ENCODE measurements at regions not wholly inside any gene's neighbourhood (a gene's known extent, or its start where the extent isn't known, plus 50 kb on each side); places are given as distances from the start of the nearest gene placed in this dataset.

DNA sequence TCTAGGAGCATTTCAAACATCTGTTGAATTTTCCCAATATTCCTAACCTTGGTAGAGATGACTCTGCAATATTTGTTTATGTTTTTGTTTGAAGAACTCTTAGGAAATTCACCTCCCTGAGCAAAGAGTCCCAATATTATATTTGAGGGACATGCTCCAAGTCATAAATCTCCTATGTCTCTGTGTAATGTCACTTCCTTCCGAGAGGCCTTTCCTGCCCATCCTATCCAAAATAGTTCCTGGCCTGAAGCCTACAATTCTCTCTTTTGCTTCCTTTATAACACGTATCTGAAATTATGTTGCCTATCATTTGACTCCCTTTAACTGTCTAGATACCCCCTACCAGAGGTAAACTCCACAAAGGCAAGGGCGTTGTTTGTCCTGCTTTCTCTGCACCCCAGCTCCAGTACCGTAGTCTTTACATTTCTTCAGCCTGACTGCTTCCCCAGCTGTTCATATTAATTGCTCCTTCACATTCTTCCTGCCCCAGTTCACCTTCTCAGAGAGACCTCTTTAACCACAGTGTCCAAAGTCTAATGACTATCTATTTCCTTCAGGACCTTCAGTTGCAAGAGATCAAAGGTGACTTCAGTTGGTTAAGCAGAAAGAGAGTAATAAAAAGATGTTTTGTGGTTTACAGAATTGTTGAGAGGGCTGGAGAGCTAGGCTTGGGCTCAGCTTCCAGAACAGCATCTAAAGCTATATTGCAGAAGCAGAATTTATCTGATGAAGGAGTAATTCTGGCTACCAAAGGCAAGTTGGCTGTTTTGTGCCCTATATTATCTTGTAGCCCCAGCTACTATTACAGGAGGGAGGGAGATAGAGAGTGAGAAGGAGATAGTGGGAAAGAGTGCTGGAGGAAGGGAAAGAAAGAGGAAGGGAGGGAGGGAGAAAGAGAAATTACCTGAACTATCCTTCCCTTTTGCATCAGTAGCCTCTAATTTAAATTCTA is 109.3 kb upstream of the TMEM161B start:
- no peaks in the 10 kb centered on the region for H3K36me3 ChIP-seq (ENCODE audit: insufficient read depth, low read depth, low read length)
- no peak overlapping the region for H3K27ac ChIP-seq (ENCODE audit: low read length)
- H3K27me3 ChIP-seq (ENCODE audit: insufficient read depth, low read length): no peaks in the 10 kb centered on the region

GRCh38 chr5:88377240-88377639 is 108.6 kb upstream of the TMEM161B start:
- H3K36me3 ChIP-seq (ENCODE audit: insufficient read depth, low read depth, low read length): no peaks in the 10 kb centered on the region
- H3K9ac ChIP-seq (ENCODE audit: low read depth, low read length): no peak overlapping the region
- no peak overlapping the region for H3K27ac ChIP-seq (ENCODE audit: low read length)
- no peaks in the 10 kb centered on the region for H3K4me1 ChIP-seq (ENCODE audit: insufficient read depth, low read length)
- H3K9me3 ChIP-seq (ENCODE audit: insufficient read depth, low read depth, low read length): no peaks in the 10 kb centered on the region
- H3K27me3 ChIP-seq (ENCODE audit: insufficient read depth, low read length): no peaks in the 10 kb centered on the region
- H3K4me3 ChIP-seq (ENCODE audit: low read length): no peak overlapping the region

More for the DNA sequence above, 109.3 kb upstream of the TMEM161B start:
- Histone ChIP-seq H3K4me3 (ENCODE audit: low read length) (no peak overlapping the region), H3K4me1 (ENCODE audit: insufficient read depth, low read length) (no peaks in the 10 kb centered on the region), H3K9ac (ENCODE audit: low read depth, low read length) (no peak overlapping the region), H3K9me3 (ENCODE audit: insufficient read depth, low read depth, low read length) (no peaks in the 10 kb centered on the region)

DNA sequence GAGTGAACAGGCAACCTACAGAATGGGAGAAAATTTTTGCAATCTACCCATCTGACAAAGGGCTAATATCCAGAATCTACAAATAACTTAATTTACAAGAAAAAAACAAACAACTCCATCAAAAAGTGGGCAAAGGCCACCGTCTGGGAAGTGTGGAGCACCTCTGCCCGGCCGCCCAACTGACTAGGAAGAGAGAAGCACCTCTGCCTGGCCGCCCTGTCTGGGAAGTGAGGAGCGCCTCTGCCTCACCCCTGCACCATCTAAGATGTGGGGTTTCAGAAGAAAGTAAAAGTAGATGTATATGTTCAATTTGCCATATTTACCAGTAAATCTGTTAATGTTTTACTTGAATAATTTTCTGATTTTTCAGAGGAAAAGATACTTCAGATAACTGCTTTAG is 108.1 kb upstream of the TMEM161B start:
- no peaks in the 10 kb centered on the region for H3K27me3 ChIP-seq (ENCODE audit: insufficient read depth, low read length)
- no peak overlapping the region for H3K9ac ChIP-seq (ENCODE audit: low read depth, low read length)
- H3K4me1 ChIP-seq (ENCODE audit: insufficient read depth, low read length): no peaks in the 10 kb centered on the region
- H3K9me3 ChIP-seq (ENCODE audit: insufficient read depth, low read depth, low read length): no peaks in the 10 kb centered on the region
- no peak overlapping the region for H3K27ac ChIP-seq (ENCODE audit: low read length)
- H3K36me3 ChIP-seq (ENCODE audit: insufficient read depth, low read depth, low read length): no peaks in the 10 kb centered on the region
- H3K4me3 ChIP-seq (ENCODE audit: low read length): no peak overlapping the region

GRCh38 chr5:88374391-88374790 is 105.7 kb upstream of the TMEM161B start:
- Histone ChIP-seq H3K9ac (ENCODE audit: low read depth, low read length) (no peak overlapping the region), H3K9me3 (ENCODE audit: insufficient read depth, low read depth, low read length) (no peaks in the 10 kb centered on the region), H3K4me1 (ENCODE audit: insufficient read depth, low read length) (no peaks in the 10 kb centered on the region), H3K27ac (ENCODE audit: low read length) (no peak overlapping the region), H3K36me3 (ENCODE audit: insufficient read depth, low read depth, low read length) (no peaks in the 10 kb centered on the region), H3K4me3 (ENCODE audit: low read length) (no peak overlapping the region), H3K27me3 (ENCODE audit: insufficient read depth, low read length) (no peaks in the 10 kb centered on the region)

DNA sequence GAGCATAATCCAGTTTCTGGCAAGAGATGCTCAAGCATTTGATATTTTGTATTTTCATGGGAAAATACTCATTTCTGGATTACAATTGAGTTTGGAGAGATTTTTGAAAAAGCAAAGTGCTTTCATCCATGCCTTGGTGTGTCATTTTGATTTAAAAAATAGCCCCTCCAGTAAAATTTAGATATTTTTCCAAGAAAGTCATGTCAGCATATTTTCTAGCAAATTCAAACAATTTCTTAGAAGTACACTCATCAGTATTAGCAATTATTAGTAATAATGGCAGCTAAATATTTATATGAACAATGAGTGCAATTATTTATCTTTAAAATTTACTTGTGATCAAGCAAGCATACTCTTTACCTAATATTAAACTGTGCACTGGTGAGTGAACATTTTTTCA is 102.2 kb upstream of the TMEM161B start:
- Histone ChIP-seq H3K27me3 (ENCODE audit: insufficient read depth, low read length) (no peaks in the 10 kb centered on the region), H3K9ac (ENCODE audit: low read depth, low read length) (no peak overlapping the region), H3K4me1 (ENCODE audit: insufficient read depth, low read length) (no peaks in the 10 kb centered on the region), H3K36me3 (ENCODE audit: insufficient read depth, low read depth, low read length) (no peaks in the 10 kb centered on the region), H3K9me3 (ENCODE audit: insufficient read depth, low read depth, low read length) (no peaks in the 10 kb centered on the region), H3K27ac (ENCODE audit: low read length) (no peak overlapping the region), H3K4me3 (ENCODE audit: low read length) (no peak overlapping the region)

DNA sequence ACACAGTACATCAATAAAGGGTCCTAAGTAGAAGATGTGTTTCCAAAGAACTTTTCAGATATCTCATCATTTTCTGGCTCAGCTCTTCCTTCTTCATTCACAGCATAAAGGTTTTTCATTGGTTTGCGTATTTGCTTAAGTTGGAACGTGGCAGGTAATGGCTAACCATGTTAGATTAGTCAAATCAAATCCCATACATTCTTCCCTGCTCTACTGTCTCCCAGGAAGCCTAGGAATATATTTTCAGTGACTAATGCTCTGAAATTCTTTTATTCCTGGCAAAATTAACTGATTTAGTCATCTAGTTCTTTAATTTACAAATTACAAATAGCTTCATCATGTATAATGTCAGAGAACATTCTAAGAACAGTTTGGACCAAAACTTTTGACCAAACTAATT is 99.6 kb upstream of the TMEM161B start:
- H3K27ac ChIP-seq (ENCODE audit: low read length): no peak overlapping the region
- no peak overlapping the region for H3K9ac ChIP-seq (ENCODE audit: low read depth, low read length)
- no peaks in the 10 kb centered on the region for H3K27me3 ChIP-seq (ENCODE audit: insufficient read depth, low read length)
- no peak overlapping the region for H3K4me3 ChIP-seq (ENCODE audit: low read length)
- peaks cover 9% of the 10 kb centered on the region for H3K4me1 ChIP-seq (ENCODE audit: insufficient read depth, low read length)
- no peaks in the 10 kb centered on the region for H3K36me3 ChIP-seq (ENCODE audit: insufficient read depth, low read depth, low read length)
- no peaks in the 10 kb centered on the region for H3K9me3 ChIP-seq (ENCODE audit: insufficient read depth, low read depth, low read length)

- H3K27ac ChIP-seq (ENCODE audit: low read length): no peak overlapping the region
- H3K4me3 ChIP-seq (ENCODE audit: low read length): no peak overlapping the region
- H3K27me3 ChIP-seq (ENCODE audit: insufficient read depth, low read length): no peaks in the 10 kb centered on the region
- no peak overlapping the region for H3K9ac ChIP-seq (ENCODE audit: low read depth, low read length)
- no peaks in the 10 kb centered on the region for H3K9me3 ChIP-seq (ENCODE audit: insufficient read depth, low read depth, low read length)
- no peaks in the 10 kb centered on the region for H3K36me3 ChIP-seq (ENCODE audit: insufficient read depth, low read depth, low read length)
- peaks cover 9% of the 10 kb centered on the region for H3K4me1 ChIP-seq (ENCODE audit: insufficient read depth, low read length)
Observed at GRCh38 chr5:88364991-88365390, 96.3 kb upstream of the TMEM161B start.

GRCh38 chr5:88355490-88356050 is 86.9 kb upstream of the TMEM161B start:
- Histone ChIP-seq H3K9me3 (ENCODE audit: insufficient read depth, low read depth, low read length) (no peaks in the 10 kb centered on the region), H3K9ac (ENCODE audit: low read depth, low read length) (no peak overlapping the region), H3K36me3 (ENCODE audit: insufficient read depth, low read depth, low read length) (no peaks in the 10 kb centered on the region), H3K27ac (ENCODE audit: low read length) (no peak overlapping the region), H3K4me1 (ENCODE audit: insufficient read depth, low read length) (no peaks in the 10 kb centered on the region), H3K27me3 (ENCODE audit: insufficient read depth, low read length) (no peaks in the 10 kb centered on the region), H3K4me3 (ENCODE audit: low read length) (no peak overlapping the region)

DNA sequence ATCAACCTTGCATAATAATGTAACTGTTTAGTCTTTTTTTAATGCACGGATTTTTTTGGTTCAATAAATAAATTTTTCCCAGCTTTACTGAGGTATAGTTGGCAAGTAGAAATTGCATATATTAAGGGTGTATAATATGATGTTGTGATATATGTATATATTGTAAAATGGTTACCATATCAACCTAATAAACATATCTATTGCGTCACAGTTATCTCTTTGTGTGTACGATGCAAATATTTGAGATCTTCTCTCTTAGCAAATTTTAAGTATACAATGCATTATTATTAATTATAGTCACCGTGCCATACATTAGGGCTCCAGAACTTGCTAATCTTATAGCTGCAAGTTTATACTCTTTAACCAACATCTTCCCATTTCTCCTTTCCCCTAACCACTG is 57.2 kb upstream of the TMEM161B start:
- Histone ChIP-seq H3K4me3 (ENCODE audit: low read length) (no peak overlapping the region), H3K9ac (ENCODE audit: low read depth, low read length) (no peak overlapping the region), H3K36me3 (ENCODE audit: insufficient read depth, low read depth, low read length) (no peaks in the 10 kb centered on the region)

GRCh38 chr5:88322785-88323184 is 54.1 kb upstream of the TMEM161B start:
- Histone ChIP-seq H3K9me3 (ENCODE audit: insufficient read depth, low read depth, low read length) (no peaks in the 10 kb centered on the region), H3K4me3 (ENCODE audit: low read length) (no peak overlapping the region), H3K4me1 (ENCODE audit: insufficient read depth, low read length) (no peaks in the 10 kb centered on the region), H3K36me3 (ENCODE audit: insufficient read depth, low read depth, low read length) (no peaks in the 10 kb centered on the region), H3K9ac (ENCODE audit: low read depth, low read length) (no peak overlapping the region), H3K27me3 (ENCODE audit: insufficient read depth, low read length) (no peaks in the 10 kb centered on the region), H3K27ac (ENCODE audit: low read length) (no peak overlapping the region)

More for the DNA sequence above, 57.2 kb upstream of the TMEM161B start:
- Histone ChIP-seq H3K27ac (ENCODE audit: low read length) (no peak overlapping the region), H3K27me3 (ENCODE audit: insufficient read depth, low read length) (no peaks in the 10 kb centered on the region), H3K9me3 (ENCODE audit: insufficient read depth, low read depth, low read length) (no peaks in the 10 kb centered on the region), H3K4me1 (ENCODE audit: insufficient read depth, low read length) (no peaks in the 10 kb centered on the region)

Measured in iPS-20b (cell line).